WTC11 (cell line): ENCODE measurements at regions not wholly inside any gene's neighbourhood (a gene's known extent, or its start where the extent isn't known, plus 50 kb on each side); places are given as distances from the start of the nearest gene placed in this dataset.

Source experiments
- ATAC-seq: fragments of 200-7000 bp; cut with Tn5 transposase; 2 replicates; pipeline ENCODE4 v1.10.0; 2021; ENCODE audit warnings: mild to moderate bottlenecking, moderate library complexity
- CTCF ChIA-PET: fragments of 300-600 bp; sonication (Branson Sonifier 250); formaldehyde crosslinking; loops from one replicate; lab custom pipeline; 2021; ENCODE audit warnings: antibody characterized with exemption; lab: Charles Lee
- POLR2A ChIA-PET: fragments of 350-600 bp; sonication (Branson Sonifier 250); formaldehyde crosslinking; loops from one replicate; lab custom pipeline; 2021; ENCODE audit warnings: antibody characterized with exemption; lab: Charles Lee
- DNase-seq: peaks from one replicate; pipeline ENCODE4 v3.0.0; 2021; ENCODE audit warnings: low spot score
- H3K27ac Mint-ChIP-seq: 2 replicates; pipeline ENCODE4 v1.8.0; 2021; ENCODE audit warnings: mixed read lengths
- H3K27me3 Mint-ChIP-seq: 2 replicates; pipeline ENCODE4 v1.8.0; 2021; ENCODE audit warnings: low read depth, mild to moderate bottlenecking, moderate library complexity, mixed read lengths
- H3K36me3 Mint-ChIP-seq: 2 replicates; pipeline ENCODE4 v1.8.0; 2021; ENCODE audit warnings: mixed read lengths
- H3K4me1 Mint-ChIP-seq: 2 replicates; pipeline ENCODE4 v1.8.0; 2022; ENCODE audit warnings: mixed read lengths
- H3K4me3 Mint-ChIP-seq: 2 replicates; pipeline ENCODE4 v1.8.0; 2021; ENCODE audit warnings: mild to moderate bottlenecking, moderate library complexity, mixed read lengths
- H3K9me3 Mint-ChIP-seq: 2 replicates; pipeline ENCODE4 v1.8.0; 2021; ENCODE audit warnings: mixed read lengths
- ATF3 ChIP-seq: sonication (generic); formaldehyde crosslinking; conservative IDR thresholded peaks from 2 replicates; pipeline ENCODE4 v1.8.1; 2022; ENCODE audit warnings: mild to moderate bottlenecking, missing genetic modification reagents
- CDX4 ChIP-seq: fragments of 250-450 bp; sonication (Bioruptor Pico); IDR thresholded peaks from 2 replicates; pipeline ENCODE4 v1.9.0; 2021; ENCODE audit warnings: moderate library complexity, mild to moderate bottlenecking, inconsistent platforms, borderline replicate concordance
- ELF4 ChIP-seq: sonication (generic); formaldehyde crosslinking; IDR thresholded peaks from 2 replicates; pipeline ENCODE4 v1.8.1; 2022; ENCODE audit warnings: low read depth, mild to moderate bottlenecking, moderate library complexity, missing genetic modification reagents
- ERG ChIP-seq: fragments of 250-450 bp; sonication (Bioruptor Pico); IDR thresholded peaks from 2 replicates; pipeline ENCODE4 v1.8.0; 2021; ENCODE audit warnings: mild to moderate bottlenecking
- FOXP4 ChIP-seq: sonication (generic); formaldehyde crosslinking; IDR thresholded peaks from 2 replicates; pipeline ENCODE4 v1.8.0; 2022; ENCODE audit warnings: mild to moderate bottlenecking, missing genetic modification reagents
- JUN ChIP-seq: sonication (generic); formaldehyde crosslinking; IDR thresholded peaks from 2 replicates; pipeline ENCODE4 v1.8.0; 2023; ENCODE audit warnings: mild to moderate bottlenecking, missing genetic modification reagents
- NR1H2 ChIP-seq: sonication (generic); formaldehyde crosslinking; IDR thresholded peaks from 2 replicates; pipeline ENCODE4 v1.9.0; 2021; ENCODE audit warnings: mild to moderate bottlenecking, moderate library complexity, missing genetic modification reagents
- PRRX2 ChIP-seq: fragments of 250-450 bp; sonication (Bioruptor Pico); IDR thresholded peaks from 2 replicates; pipeline ENCODE4 v1.8.0; 2021; ENCODE audit warnings: mild to moderate bottlenecking
- SMAD4 ChIP-seq: sonication (generic); formaldehyde crosslinking; IDR thresholded peaks from 2 replicates; pipeline ENCODE4 v1.8.0; 2022; ENCODE audit warnings: mild to moderate bottlenecking, missing genetic modification reagents
- SOX15 ChIP-seq: fragments of 250-450 bp; sonication (Bioruptor Pico); IDR thresholded peaks from 2 replicates; pipeline ENCODE4 v1.9.0; 2021; ENCODE audit warnings: mild to moderate bottlenecking
- USF1 ChIP-seq: sonication (generic); formaldehyde crosslinking; IDR thresholded peaks from 2 replicates; pipeline ENCODE4 v1.8.0; 2022; ENCODE audit warnings: mild to moderate bottlenecking, missing genetic modification reagents
- ZNF121 ChIP-seq: sonication (generic); formaldehyde crosslinking; IDR thresholded peaks from 2 replicates; pipeline ENCODE4 v1.8.0; 2023; ENCODE audit warnings: missing genetic modification reagents
- ZNF232 ChIP-seq: sonication (generic); formaldehyde crosslinking; IDR thresholded peaks from 2 replicates; pipeline ENCODE4 v1.8.0; 2022; ENCODE audit warnings: mild to moderate bottlenecking, missing genetic modification reagents
- ZNF263 ChIP-seq: sonication (generic); formaldehyde crosslinking; IDR thresholded peaks from 2 replicates; pipeline ENCODE4 v1.8.1; 2022; ENCODE audit warnings: low read depth, mild to moderate bottlenecking, moderate library complexity, missing genetic modification reagents
- ZNF396 ChIP-seq: fragments of 250-450 bp; sonication (Bioruptor Pico); IDR thresholded peaks from 2 replicates; pipeline ENCODE4 v1.8.0; 2021; ENCODE audit warnings: mild to moderate bottlenecking, moderate library complexity, borderline replicate concordance
- TF ChIP-seq, protein P1 (sequence below): sonication (generic); formaldehyde crosslinking; IDR thresholded peaks from 2 replicates; pipeline ENCODE4 v1.8.1; 2023; ENCODE audit warnings: mild to moderate bottlenecking, missing genetic modification reagents, moderate library complexity
- TF ChIP-seq, protein P2 (sequence below): sonication (generic); formaldehyde crosslinking; IDR thresholded peaks from 2 replicates; pipeline ENCODE4 v1.8.1; 2022; ENCODE audit warnings: low read depth, missing genetic modification reagents, borderline replicate concordance
- TF ChIP-seq, protein P3 (sequence below): sonication (generic); formaldehyde crosslinking; IDR thresholded peaks from 2 replicates; pipeline ENCODE4 v1.8.1; 2023; ENCODE audit warnings: mild to moderate bottlenecking, missing genetic modification reagents
- TF ChIP-seq, protein P4 (sequence below): sonication (generic); formaldehyde crosslinking; IDR thresholded peaks from 2 replicates; pipeline ENCODE4 v1.8.1; 2022; ENCODE audit warnings: low read depth, mild to moderate bottlenecking, moderate library complexity, missing genetic modification reagents, borderline replicate concordance
- TF ChIP-seq, protein P5 (sequence below): sonication (generic); formaldehyde crosslinking; IDR thresholded peaks from 2 replicates; pipeline ENCODE4 v1.8.0; 2022; ENCODE audit warnings: mild to moderate bottlenecking, missing genetic modification reagents

DNA sequence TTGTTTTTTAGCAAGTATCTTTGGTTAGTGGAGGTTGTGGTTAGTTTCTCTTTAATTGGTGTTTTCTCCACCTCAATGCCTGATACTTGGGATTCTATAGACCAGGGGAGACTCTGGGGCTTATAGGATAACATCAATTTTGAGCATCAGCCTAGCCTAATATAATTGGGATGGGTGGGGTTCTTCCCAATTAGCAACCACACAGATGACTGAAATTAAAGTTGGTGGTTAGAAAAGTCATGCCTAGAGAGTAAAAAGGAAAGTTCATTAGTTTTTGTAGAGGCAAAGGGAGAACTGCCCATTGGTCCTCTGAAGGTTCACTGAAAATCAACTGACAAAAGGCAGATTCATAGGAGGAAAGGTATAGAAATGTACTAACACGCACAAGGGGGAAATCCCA is 843.3 kb downstream of the TSN start:
- Mint-ChIP-seq H3K4me1 (peaks cover 8% of the 10 kb centered on the region), H3K4me3 (no peak overlapping the region), H3K27ac (no peak overlapping the region), H3K9me3 (no peaks in the 10 kb centered on the region; the same call in 1 of the 2 replicates), H3K36me3 (no peaks in the 10 kb centered on the region), H3K27me3 (no peaks in the 10 kb centered on the region)
- ChIA-PET POLR2A (no interaction called here), CTCF (no interaction called here)
- DNase-seq, result no peak
- TF ChIP-seq, protein P1, sequence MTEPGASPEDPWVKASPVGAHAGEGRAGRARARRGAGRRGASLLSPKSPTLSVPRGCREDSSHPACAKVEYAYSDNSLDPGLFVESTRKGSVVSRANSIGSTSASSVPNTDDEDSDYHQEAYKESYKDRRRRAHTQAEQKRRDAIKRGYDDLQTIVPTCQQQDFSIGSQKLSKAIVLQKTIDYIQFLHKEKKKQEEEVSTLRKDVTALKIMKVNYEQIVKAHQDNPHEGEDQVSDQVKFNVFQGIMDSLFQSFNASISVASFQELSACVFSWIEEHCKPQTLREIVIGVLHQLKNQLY, result no peak
- TF ChIP-seq, protein P2, sequence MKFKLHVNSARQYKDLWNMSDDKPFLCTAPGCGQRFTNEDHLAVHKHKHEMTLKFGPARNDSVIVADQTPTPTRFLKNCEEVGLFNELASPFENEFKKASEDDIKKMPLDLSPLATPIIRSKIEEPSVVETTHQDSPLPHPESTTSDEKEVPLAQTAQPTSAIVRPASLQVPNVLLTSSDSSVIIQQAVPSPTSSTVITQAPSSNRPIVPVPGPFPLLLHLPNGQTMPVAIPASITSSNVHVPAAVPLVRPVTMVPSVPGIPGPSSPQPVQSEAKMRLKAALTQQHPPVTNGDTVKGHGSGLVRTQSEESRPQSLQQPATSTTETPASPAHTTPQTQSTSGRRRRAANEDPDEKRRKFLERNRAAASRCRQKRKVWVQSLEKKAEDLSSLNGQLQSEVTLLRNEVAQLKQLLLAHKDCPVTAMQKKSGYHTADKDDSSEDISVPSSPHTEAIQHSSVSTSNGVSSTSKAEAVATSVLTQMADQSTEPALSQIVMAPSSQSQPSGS, result no peak
- no peak for TF ChIP-seq ZNF121 (CRISPR knock-in tag)
- no peak for TF ChIP-seq SOX15 (CRISPR knock-in tag)
- no peak for TF ChIP-seq ATF3 (CRISPR knock-in tag)
- no peak for TF ChIP-seq ELF4
- TF ChIP-seq, protein P3, sequence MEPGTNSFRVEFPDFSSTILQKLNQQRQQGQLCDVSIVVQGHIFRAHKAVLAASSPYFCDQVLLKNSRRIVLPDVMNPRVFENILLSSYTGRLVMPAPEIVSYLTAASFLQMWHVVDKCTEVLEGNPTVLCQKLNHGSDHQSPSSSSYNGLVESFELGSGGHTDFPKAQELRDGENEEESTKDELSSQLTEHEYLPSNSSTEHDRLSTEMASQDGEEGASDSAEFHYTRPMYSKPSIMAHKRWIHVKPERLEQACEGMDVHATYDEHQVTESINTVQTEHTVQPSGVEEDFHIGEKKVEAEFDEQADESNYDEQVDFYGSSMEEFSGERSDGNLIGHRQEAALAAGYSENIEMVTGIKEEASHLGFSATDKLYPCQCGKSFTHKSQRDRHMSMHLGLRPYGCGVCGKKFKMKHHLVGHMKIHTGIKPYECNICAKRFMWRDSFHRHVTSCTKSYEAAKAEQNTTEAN (CRISPR knock-in tag), result no peak
- TF ChIP-seq, protein P4, sequence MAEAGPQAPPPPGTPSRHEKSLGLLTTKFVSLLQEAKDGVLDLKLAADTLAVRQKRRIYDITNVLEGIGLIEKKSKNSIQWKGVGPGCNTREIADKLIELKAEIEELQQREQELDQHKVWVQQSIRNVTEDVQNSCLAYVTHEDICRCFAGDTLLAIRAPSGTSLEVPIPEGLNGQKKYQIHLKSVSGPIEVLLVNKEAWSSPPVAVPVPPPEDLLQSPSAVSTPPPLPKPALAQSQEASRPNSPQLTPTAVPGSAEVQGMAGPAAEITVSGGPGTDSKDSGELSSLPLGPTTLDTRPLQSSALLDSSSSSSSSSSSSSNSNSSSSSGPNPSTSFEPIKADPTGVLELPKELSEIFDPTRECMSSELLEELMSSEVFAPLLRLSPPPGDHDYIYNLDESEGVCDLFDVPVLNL (CRISPR knock-in tag), result no peak
- TF ChIP-seq CDX4 (CRISPR knock-in tag), result no peak
- TF ChIP-seq ERG (CRISPR knock-in tag), result no peak
- TF ChIP-seq JUN (CRISPR knock-in tag), result no peak
- TF ChIP-seq, protein P5, sequence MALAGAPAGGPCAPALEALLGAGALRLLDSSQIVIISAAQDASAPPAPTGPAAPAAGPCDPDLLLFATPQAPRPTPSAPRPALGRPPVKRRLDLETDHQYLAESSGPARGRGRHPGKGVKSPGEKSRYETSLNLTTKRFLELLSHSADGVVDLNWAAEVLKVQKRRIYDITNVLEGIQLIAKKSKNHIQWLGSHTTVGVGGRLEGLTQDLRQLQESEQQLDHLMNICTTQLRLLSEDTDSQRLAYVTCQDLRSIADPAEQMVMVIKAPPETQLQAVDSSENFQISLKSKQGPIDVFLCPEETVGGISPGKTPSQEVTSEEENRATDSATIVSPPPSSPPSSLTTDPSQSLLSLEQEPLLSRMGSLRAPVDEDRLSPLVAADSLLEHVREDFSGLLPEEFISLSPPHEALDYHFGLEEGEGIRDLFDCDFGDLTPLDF (CRISPR knock-in tag), result no peak
- no peak for TF ChIP-seq ZNF396 (CRISPR knock-in tag)
- no peak for TF ChIP-seq NR1H2 (CRISPR knock-in tag)
- TF ChIP-seq USF1 (CRISPR knock-in tag), result no peak
- TF ChIP-seq FOXP4 (CRISPR knock-in tag), result no peak
- TF ChIP-seq ZNF232 (CRISPR knock-in tag), result no peak
- TF ChIP-seq ZNF263 (CRISPR knock-in tag), result no peak
- TF ChIP-seq PRRX2 (CRISPR knock-in tag), result no peak
- TF ChIP-seq SMAD4, result no peak
- ATAC-seq, result no peak
